Upper lobe of right lung (tissue), 1 donor: ENCODE measurements at regions not wholly inside any gene's neighbourhood (a gene's known extent, or its start where the extent isn't known, plus 50 kb on each side); places are given as distances from the start of the nearest gene placed in this dataset.

Experiments
- ATAC-seq: fragments of 200-7000 bp; cut with Tn5 transposase; one replicate; pipeline ENCODE4 v1.9.1; 2020; ENCODE audit warnings: mild to moderate bottlenecking, moderate library complexity
- DNase-seq: peaks from one replicate; pipeline ENCODE4 v3.0.0-alpha.2; 2020
- H3K27ac ChIP-seq: fragments of 200-600 bp; one replicate; pipeline ENCODE4 v1.8.0; 2022
- H3K27me3 ChIP-seq: fragments of 200-600 bp; one replicate; pipeline ENCODE4 v1.8.0; 2022; ENCODE audit warnings: mild to moderate bottlenecking
- H3K36me3 ChIP-seq: fragments of 200-600 bp; one replicate; pipeline ENCODE4 v1.8.0; 2022
- H3K4me1 ChIP-seq: fragments of 200-600 bp; one replicate; pipeline ENCODE4 v1.8.0; 2022
- H3K4me3 ChIP-seq: fragments of 200-600 bp; one replicate; pipeline ENCODE4 v1.8.0; 2022; ENCODE audit warnings: mild to moderate bottlenecking
- H3K9me3 ChIP-seq: fragments of 200-600 bp; one replicate; pipeline ENCODE4 v1.8.0; 2022
- CTCF ChIP-seq: fragments of 200-600 bp; IDR thresholded peaks from one replicate; pipeline ENCODE4 v1.8.0; 2022; ENCODE audit warnings: antibody characterized with exemption
- intact Hi-C: fragments of 100-400 bp; cut with DNase I; formaldehyde crosslinking; loops from one replicate; pipeline ENCODE4 v1.11.0; 2022
- donor health status: DM: no; HTN: yes; CAD: no; lungs with severe emphysema.

- no peak for DNase-seq
- Histone ChIP-seq H3K9me3 (no peaks in the 10 kb centered on the region), H3K27ac (peak overlapping the region; percentile 88), H3K27me3 (peaks cover 12% of the 10 kb centered on the region), H3K36me3 (no peaks in the 10 kb centered on the region), H3K4me3 (peak overlapping the region; percentile 61), H3K4me1 (no peaks in the 10 kb centered on the region)
- intact Hi-C loops = no loop called here
- TF ChIP-seq CTCF = no peak
- ATAC-seq = no peak
These were observed 277.8 kb upstream of the NEBL start for GRCh38 chr10:21174715-21175495.

- Histone ChIP-seq H3K36me3 (no peaks in the 10 kb centered on the region), H3K4me1 (no peaks in the 10 kb centered on the region), H3K27ac (peak overlapping the region; percentile 88), H3K4me3 (peak overlapping the region; percentile 61), H3K27me3 (peaks cover 12% of the 10 kb centered on the region), H3K9me3 (no peaks in the 10 kb centered on the region)
- TF ChIP-seq CTCF = no peak
- intact Hi-C loops = no loop called here
- DNase-seq = peak; percentile 95
- ATAC-seq = peak; percentile 93
These were observed 276.9 kb upstream of the NEBL start for GRCh38 chr10:21173802-21174714.

- no peaks in the 10 kb centered on the region for H3K9me3 ChIP-seq
- peaks cover 12% of the 10 kb centered on the region for H3K27me3 ChIP-seq
- no peaks in the 10 kb centered on the region for H3K36me3 ChIP-seq
- no peak for TF ChIP-seq CTCF
- peak overlapping the region; percentile 88 for H3K27ac ChIP-seq
- intact Hi-C loops = no loop called here
- peak overlapping the region; percentile 61 for H3K4me3 ChIP-seq
- H3K4me1 ChIP-seq = no peaks in the 10 kb centered on the region
- ATAC-seq (peak; percentile 1), DNase-seq (peak; percentile 71)
These were observed 276.1 kb upstream of the NEBL start for GRCh38 chr10:21172930-21173801.

GRCh38 chr10:21172542-21172929 lies 275.4 kb upstream of the NEBL start:
- H3K27me3 ChIP-seq = peaks cover 12% of the 10 kb centered on the region
- H3K4me1 ChIP-seq = no peaks in the 10 kb centered on the region
- no peak for TF ChIP-seq CTCF
- H3K36me3 ChIP-seq = no peaks in the 10 kb centered on the region
- peak overlapping the region; percentile 61 for H3K4me3 ChIP-seq
- peak overlapping the region; percentile 88 for H3K27ac ChIP-seq
- intact Hi-C loops = no loop called here
- H3K9me3 ChIP-seq = no peaks in the 10 kb centered on the region
- no peak for ATAC-seq
- no peak for DNase-seq

- no peaks in the 10 kb centered on the region for H3K9me3 ChIP-seq
- DNase-seq (no peak), ATAC-seq (no peak)
- H3K27me3 ChIP-seq = peaks cover 12% of the 10 kb centered on the region
- H3K36me3 ChIP-seq = no peaks in the 10 kb centered on the region
- intact Hi-C loops = no loop called here
- TF ChIP-seq CTCF = no peak
- peak overlapping the region; percentile 88 for H3K27ac ChIP-seq
- H3K4me1 ChIP-seq = no peaks in the 10 kb centered on the region
- peak overlapping the region; percentile 61 for H3K4me3 ChIP-seq
These were observed 274.9 kb upstream of the NEBL start for GRCh38 chr10:21171936-21172541.
